ENCODE measurements at regions not wholly inside any gene's neighbourhood (a gene's known extent, or its start where the extent isn't known, plus 50 kb on each side); places are given as distances from the start of the nearest gene placed in this dataset.

DNA sequence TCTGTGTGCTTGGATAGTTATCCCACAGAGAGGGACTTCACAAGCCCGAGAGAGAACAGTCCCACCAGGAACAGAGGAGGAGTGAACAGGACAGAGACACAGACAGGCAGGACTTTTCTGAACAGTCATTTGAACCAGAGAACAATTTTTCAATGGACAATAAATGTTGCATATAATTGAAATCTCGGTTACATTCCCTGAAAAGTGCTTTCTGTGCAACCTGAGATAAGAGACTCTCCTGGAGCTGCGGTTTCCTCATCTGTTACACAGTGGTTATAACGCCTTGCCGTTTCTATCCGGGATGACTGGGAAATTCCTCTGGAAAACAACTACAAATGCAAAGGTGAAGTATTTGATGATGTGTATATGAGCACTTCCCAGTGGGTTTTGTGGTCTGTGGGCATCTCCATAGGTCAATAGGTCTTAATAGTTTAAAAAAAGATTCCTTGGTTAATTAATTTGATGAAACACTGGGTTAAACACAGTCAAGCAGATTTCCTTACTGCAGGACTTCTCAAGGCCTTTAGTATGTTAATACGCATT, 87.2 kb upstream of the HPCAL1 start:
- TF ChIP-seq, protein P1, sequence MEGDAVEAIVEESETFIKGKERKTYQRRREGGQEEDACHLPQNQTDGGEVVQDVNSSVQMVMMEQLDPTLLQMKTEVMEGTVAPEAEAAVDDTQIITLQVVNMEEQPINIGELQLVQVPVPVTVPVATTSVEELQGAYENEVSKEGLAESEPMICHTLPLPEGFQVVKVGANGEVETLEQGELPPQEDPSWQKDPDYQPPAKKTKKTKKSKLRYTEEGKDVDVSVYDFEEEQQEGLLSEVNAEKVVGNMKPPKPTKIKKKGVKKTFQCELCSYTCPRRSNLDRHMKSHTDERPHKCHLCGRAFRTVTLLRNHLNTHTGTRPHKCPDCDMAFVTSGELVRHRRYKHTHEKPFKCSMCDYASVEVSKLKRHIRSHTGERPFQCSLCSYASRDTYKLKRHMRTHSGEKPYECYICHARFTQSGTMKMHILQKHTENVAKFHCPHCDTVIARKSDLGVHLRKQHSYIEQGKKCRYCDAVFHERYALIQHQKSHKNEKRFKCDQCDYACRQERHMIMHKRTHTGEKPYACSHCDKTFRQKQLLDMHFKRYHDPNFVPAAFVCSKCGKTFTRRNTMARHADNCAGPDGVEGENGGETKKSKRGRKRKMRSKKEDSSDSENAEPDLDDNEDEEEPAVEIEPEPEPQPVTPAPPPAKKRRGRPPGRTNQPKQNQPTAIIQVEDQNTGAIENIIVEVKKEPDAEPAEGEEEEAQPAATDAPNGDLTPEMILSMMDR (IDR thresholded peaks at IDR 0.05) = no peak
- no peak for TF ChIP-seq POLR2A (IDR thresholded peaks at IDR 0.05)

All from right lobe of liver (tissue), 4 donors.